IMR-90 (cell line): ENCODE measurements at regions not wholly inside any gene's neighbourhood (a gene's known extent, or its start where the extent isn't known, plus 50 kb on each side); places are given as distances from the start of the nearest gene placed in this dataset.

Experiments used
- ATAC-seq: fragments of 200-7000 bp; cut with Tn5 transposase; 2 replicates; pipeline ENCODE4 v1.9.1; 2020; ENCODE audit warnings: low read depth, mild to moderate bottlenecking, moderate library complexity
- BruUV-seq: library from RNA; stranded (reverse); fragments of 400-500 nt; replicated peaks from 2 replicates; lab custom pipeline; 2021; lab: Mats Ljungman, UMichigan
- CTCF ChIA-PET: fragments of 300-600 bp; formaldehyde crosslinking; extraction: SDS; loops from one replicate; lab custom pipeline; 2021; ENCODE audit warnings: antibody characterized with exemption; lab: Yijun Ruan, JAX
- POLR2A ChIA-PET: fragments of 300-600 bp; sonication (Branson Sonifier 250); formaldehyde crosslinking; loops from one replicate; lab custom pipeline; 2022; ENCODE audit warnings: antibody characterized with exemption; ENCODE audit not compliant: unreplicated experiment; lab: Charles Lee
- DNase-seq: peaks from one replicate; pipeline ENCODE4 v3.0.0; 2013
- H2AFZ ChIP-seq: replicated peaks from 2 replicates; pipeline ENCODE3; 2013; ENCODE audit warnings: low read length, mild to moderate bottlenecking; ENCODE audit not compliant: poor library complexity
- H2AK5ac ChIP-seq: 2 replicates; pipeline ENCODE4 v1.6.1; 2013; ENCODE audit warnings: low read depth, low read length, inconsistent platforms
- H2AK9ac ChIP-seq: replicated peaks from 2 replicates; pipeline ENCODE3; 2013; ENCODE audit warnings: mild to moderate bottlenecking, low read depth, low read length, moderate library complexity; ENCODE audit not compliant: poor library complexity
- H2BK120ac ChIP-seq: 2 replicates; pipeline ENCODE4 v1.6.1; 2013; ENCODE audit warnings: low read depth, low read length, inconsistent platforms
- H2BK15ac ChIP-seq: 3 replicates; pipeline ENCODE4 v1.6.1; 2013; ENCODE audit warnings: low read depth, low read length, inconsistent platforms
- H2BK20ac ChIP-seq: 2 replicates; pipeline ENCODE4 v1.6.1; 2013; ENCODE audit warnings: low read depth, mild to moderate bottlenecking, inconsistent platforms, low read length, moderate library complexity
- H2BK5ac ChIP-seq: 2 replicates; pipeline ENCODE4 v1.6.1; 2013; ENCODE audit warnings: mild to moderate bottlenecking, low read depth, low read length, inconsistent platforms; ENCODE audit not compliant: poor library complexity, severe bottlenecking
- H3K14ac ChIP-seq: replicated peaks from 2 replicates; pipeline ENCODE4 v1.6.1; 2013; ENCODE audit warnings: low read depth, low read length, inconsistent platforms
- H3K18ac ChIP-seq: 2 replicates; pipeline ENCODE4 v1.6.1; 2013; ENCODE audit warnings: low read depth, low read length, control low read depth
- H3K23ac ChIP-seq: 2 replicates; pipeline ENCODE4 v1.6.1; 2013; ENCODE audit warnings: low read depth, low read length, inconsistent platforms
- H3K27ac ChIP-seq: 2 replicates; pipeline ENCODE4 v1.5.1; 2013; ENCODE audit warnings: mild to moderate bottlenecking, control low read depth, low read length; ENCODE audit not compliant: insufficient read depth
- H3K27me3 ChIP-seq: 2 replicates; pipeline ENCODE4 v1.6.1; 2013; ENCODE audit warnings: low read length; ENCODE audit not compliant: control insufficient read depth, insufficient read depth
- H3K36me3 ChIP-seq: 2 replicates; pipeline ENCODE4 v1.6.1; 2013; ENCODE audit warnings: low read length, mixed read lengths; ENCODE audit not compliant: control insufficient read depth, insufficient read depth
- H3K4ac ChIP-seq: 2 replicates; pipeline ENCODE4 v1.6.1; 2013; ENCODE audit warnings: low read depth, low read length, inconsistent platforms
- H3K4me1 ChIP-seq: 2 replicates; pipeline ENCODE4 v1.6.1; 2013; ENCODE audit warnings: low read length, mixed read lengths; ENCODE audit not compliant: control insufficient read depth, insufficient read depth
- H3K4me2 ChIP-seq: 2 replicates; pipeline ENCODE4 v1.6.1; 2013; ENCODE audit warnings: low read depth, mild to moderate bottlenecking, control low read depth, low read length, moderate library complexity
- H3K4me3 ChIP-seq: 2 replicates; pipeline ENCODE4 v1.5.1; 2013; ENCODE audit warnings: low read depth, mild to moderate bottlenecking, control low read depth, low read length, moderate library complexity; ENCODE audit not compliant: insufficient read depth
- H3K56ac ChIP-seq: 2 replicates; pipeline ENCODE4 v1.6.1; 2013; ENCODE audit warnings: low read length, inconsistent platforms; ENCODE audit not compliant: insufficient read depth; ENCODE audit errors: extremely low read depth
- H3K79me1 ChIP-seq, 2 experiments: 2 replicates each; pipeline ENCODE4 v1.6.1; 2013; ENCODE audit warnings: low read length in 2 of 2, inconsistent platforms in 1 of 2, low read depth in 1 of 2
- H3K9ac ChIP-seq: 2 replicates; pipeline ENCODE4 v1.6.1; 2013; ENCODE audit warnings: low read depth, low read length, control low read depth
- H3K9me1 ChIP-seq: 2 replicates; pipeline ENCODE4 v1.6.1; 2013; ENCODE audit warnings: low read length, inconsistent platforms; ENCODE audit not compliant: insufficient read depth
- H3K9me3 ChIP-seq: 2 replicates; pipeline ENCODE4 v1.6.1; 2013; ENCODE audit warnings: low read length; ENCODE audit not compliant: control insufficient read depth, insufficient read depth
- H4K20me1 ChIP-seq: 2 replicates; pipeline ENCODE4 v1.6.1; 2013; ENCODE audit warnings: low read length, inconsistent platforms; ENCODE audit not compliant: insufficient read depth
- H4K5ac ChIP-seq: 2 replicates; pipeline ENCODE4 v1.6.1; 2013; ENCODE audit warnings: mild to moderate bottlenecking, low read depth, low read length, control low read depth
- H4K8ac ChIP-seq, 2 experiments: 2 replicates each; pipeline ENCODE4 v1.6.1; 2013; ENCODE audit warnings: low read depth in 2 of 2, low read length in 2 of 2, control low read depth in 1 of 2, inconsistent platforms in 1 of 2
- H4K91ac ChIP-seq: 2 replicates; pipeline ENCODE4 v1.6.1; 2013; ENCODE audit warnings: low read depth, low read length, inconsistent platforms; ENCODE audit not compliant: insufficient read depth
- BHLHE40 ChIP-seq: fragments of 150-350 bp; IDR thresholded peaks from 2 replicates; pipeline ENCODE4 v1.6.1; 2016; ENCODE audit warnings: mild to moderate bottlenecking, low read depth, low read length
- CEBPB ChIP-seq: IDR thresholded peaks from 2 replicates; pipeline ENCODE4 v1.6.1; 2012; ENCODE audit warnings: low read depth, low read length, improper control_type of control experiment
- CHD1 ChIP-seq: IDR thresholded peaks from 2 replicates; pipeline ENCODE4 v1.6.1; 2012; ENCODE audit warnings: low read depth, low read length, improper control_type of control experiment
- ELK1 ChIP-seq: fragments of 150-350 bp; IDR thresholded peaks from 2 replicates; pipeline ENCODE4 v1.6.1; 2016; ENCODE audit warnings: low read depth, mild to moderate bottlenecking, low read length, moderate library complexity, borderline replicate concordance
- FOS ChIP-seq: fragments of 150-350 bp; IDR thresholded peaks from 2 replicates; pipeline ENCODE4 v1.6.1; 2016; ENCODE audit warnings: low read depth, low read length
- MAZ ChIP-seq: IDR thresholded peaks from 2 replicates; pipeline ENCODE4 v1.6.1; 2012; ENCODE audit warnings: low read depth, mild to moderate bottlenecking, low read length, improper control_type of control experiment, moderate library complexity, borderline replicate concordance
- MXI1 ChIP-seq: IDR thresholded peaks from 2 replicates; pipeline ENCODE4 v1.6.1; 2012; ENCODE audit warnings: low read depth, mild to moderate bottlenecking, low read length, moderate library complexity, borderline replicate concordance
- NFE2L2 ChIP-seq: fragments of 150-350 bp; IDR thresholded peaks from 2 replicates; pipeline ENCODE4 v1.6.1; 2016; ENCODE audit warnings: low read depth, mild to moderate bottlenecking, low read length
- POLR2A ChIP-seq: IDR thresholded peaks from 2 replicates; pipeline ENCODE4 v1.6.1; 2012; ENCODE audit warnings: mild to moderate bottlenecking, low read depth, low read length
- RAD21 ChIP-seq: IDR thresholded peaks from 2 replicates; pipeline ENCODE4 v1.6.1; 2012; ENCODE audit warnings: low read length, improper control_type of control experiment
- RCOR1 ChIP-seq: IDR thresholded peaks from 2 replicates; pipeline ENCODE4 v1.6.1; 2012; ENCODE audit warnings: mild to moderate bottlenecking, low read length, improper control_type of control experiment; ENCODE audit not compliant: insufficient replicate concordance
- SMC3 ChIP-seq: fragments of 150-350 bp; IDR thresholded peaks from 2 replicates; pipeline ENCODE4 v1.6.1; 2016; ENCODE audit warnings: low read depth, mild to moderate bottlenecking, antibody characterized with exemption, low read length, moderate library complexity
- WGBS, 2 experiments: methylation state at CpG; one replicate each; pipeline versions ENCODE4 v1.1.5 to v1.1.7; 2013; ENCODE audit warnings: missing lambda C conversion rate in 2 of 2; ENCODE audit not compliant: insufficient read length in 1 of 2; ENCODE audit errors: extremely low coverage in 2 of 2; 5-methylcytosine and 5-hydroxymethylcytosine counted together
- dilution Hi-C: fragments of 300-500 bp; cut with HindIII; formaldehyde crosslinking; loops from one replicate; pipeline ENCODE4 v1.14.3; 2018; ENCODE audit warnings: low sequenced_read_pairs; ENCODE audit not compliant: unreplicated experiment
- in situ Hi-C: fragments of 300-500 bp; cut with MboI; formaldehyde crosslinking; loops from 3 replicates; pipeline ENCODE4 v1.14.3; 2019; ENCODE audit warnings: low sequenced_read_pairs, inconsistent platforms, mixed read lengths
- intact Hi-C: fragments of 100-400 bp; cut with micrococcal nuclease; formaldehyde crosslinking; loops from 2 replicates; pipeline ENCODE4 v1.10.0; 2022
- TF ChIP-seq, protein P1 (sequence below): conservative IDR thresholded peaks from 2 replicates; pipeline ENCODE4 v1.5.1; 2012; ENCODE audit warnings: mild to moderate bottlenecking, low read depth, low read length, improper control_type of control experiment

GRCh38 chr2:236867441-236868260 is 218.0 kb upstream of the COPS8 start (continued):
- no peak for TF ChIP-seq MXI1

GRCh38 chr2:236870370-236870769 is 215.3 kb upstream of the COPS8 start:
- H2BK15ac ChIP-seq = 0 out of 3 replicates have a peak overlapping the region, but pooled peaks have one; percentile 25
- no peak overlapping the region for H2AK9ac ChIP-seq
- no peaks in the 10 kb centered on the region for H3K36me3 ChIP-seq
- no peak overlapping the region for H2BK5ac ChIP-seq
- no peaks in the 10 kb centered on the region for H3K27me3 ChIP-seq
- no peak overlapping the region for H4K8ac ChIP-seq
- WGBS, 2 experiments = 71% methylated on average over 1 of the region's 4 CpGs; no CpG with 5 or more reads in 1 of the 2 experiments
- 0 out of 2 replicates have a peak overlapping the region, but pooled peaks have one; percentile 10 for H2BK20ac ChIP-seq
- no peaks in the 10 kb centered on the region for H3K4me1 ChIP-seq
- H3K4me3 ChIP-seq = no peak overlapping the region
- H3K4me2 ChIP-seq = no peak overlapping the region
- no peak overlapping the region for H2AFZ ChIP-seq
- dilution Hi-C loops = no loop called here
- BruUV-seq = no TSS peak
- intact Hi-C loops = no loop called here
- no peaks in the 10 kb centered on the region for H3K79me1 ChIP-seq
- H3K23ac ChIP-seq = no peak overlapping the region
- H3K18ac ChIP-seq = no peak overlapping the region
- ChIA-PET POLR2A (no interaction called here), CTCF (no interaction called here)
- no peak overlapping the region for H4K5ac ChIP-seq
- H4K91ac ChIP-seq = no peak overlapping the region
- ATAC-seq (no peak), DNase-seq (no peak)
- no peaks in the 10 kb centered on the region for H4K20me1 ChIP-seq
- 0 out of 2 replicates have a peak, but pooled peaks cover 2% of the 10 kb centered on the region for H3K9me1 ChIP-seq
- H3K9ac ChIP-seq = no peak overlapping the region
- H3K56ac ChIP-seq = no peak overlapping the region
- H3K27ac ChIP-seq = no peak overlapping the region
- in situ Hi-C loops = no loop called here
- no peak overlapping the region for H2AK5ac ChIP-seq
- peak overlapping the region; percentile 46; the same call in 1 of the 2 replicates for H2BK120ac ChIP-seq
- H3K9me3 ChIP-seq = no peaks in the 10 kb centered on the region
- H3K4ac ChIP-seq = no peak overlapping the region; the same call in 1 of the 2 replicates
- H3K14ac ChIP-seq = no peak overlapping the region
- TF ChIP-seq POLR2A = no peak
- TF ChIP-seq RCOR1 = no peak
- no peak for TF ChIP-seq BHLHE40
- TF ChIP-seq ELK1 = no peak
- no peak for TF ChIP-seq FOS
- TF ChIP-seq MXI1 = no peak
- no peak for TF ChIP-seq CEBPB
- no peak for TF ChIP-seq SMC3
- TF ChIP-seq CHD1 = no peak
- TF ChIP-seq, protein P1, sequence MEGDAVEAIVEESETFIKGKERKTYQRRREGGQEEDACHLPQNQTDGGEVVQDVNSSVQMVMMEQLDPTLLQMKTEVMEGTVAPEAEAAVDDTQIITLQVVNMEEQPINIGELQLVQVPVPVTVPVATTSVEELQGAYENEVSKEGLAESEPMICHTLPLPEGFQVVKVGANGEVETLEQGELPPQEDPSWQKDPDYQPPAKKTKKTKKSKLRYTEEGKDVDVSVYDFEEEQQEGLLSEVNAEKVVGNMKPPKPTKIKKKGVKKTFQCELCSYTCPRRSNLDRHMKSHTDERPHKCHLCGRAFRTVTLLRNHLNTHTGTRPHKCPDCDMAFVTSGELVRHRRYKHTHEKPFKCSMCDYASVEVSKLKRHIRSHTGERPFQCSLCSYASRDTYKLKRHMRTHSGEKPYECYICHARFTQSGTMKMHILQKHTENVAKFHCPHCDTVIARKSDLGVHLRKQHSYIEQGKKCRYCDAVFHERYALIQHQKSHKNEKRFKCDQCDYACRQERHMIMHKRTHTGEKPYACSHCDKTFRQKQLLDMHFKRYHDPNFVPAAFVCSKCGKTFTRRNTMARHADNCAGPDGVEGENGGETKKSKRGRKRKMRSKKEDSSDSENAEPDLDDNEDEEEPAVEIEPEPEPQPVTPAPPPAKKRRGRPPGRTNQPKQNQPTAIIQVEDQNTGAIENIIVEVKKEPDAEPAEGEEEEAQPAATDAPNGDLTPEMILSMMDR = no peak
- no peak for TF ChIP-seq MAZ
- no peak for TF ChIP-seq RAD21
- TF ChIP-seq NFE2L2 = no peak
